C1 segment of cervical spinal cord (tissue), 14 donors: ENCODE measurements at regions not wholly inside any gene's neighbourhood (a gene's known extent, or its start where the extent isn't known, plus 50 kb on each side); places are given as distances from the start of the nearest gene placed in this dataset.
A peak's percentile ranks its signal among the peaks of the same experiment; 100 is the strongest.

Experiments used
- DNase-seq, 14 donors: peaks; one replicate each; lab custom pipeline; 2025; lab: John Stamatoyannopoulos, UW

GRCh38 chr5:56489272-56489671 lies 256.1 kb upstream of the ANKRD55 start:
- no peak for DNase-seq

DNA sequence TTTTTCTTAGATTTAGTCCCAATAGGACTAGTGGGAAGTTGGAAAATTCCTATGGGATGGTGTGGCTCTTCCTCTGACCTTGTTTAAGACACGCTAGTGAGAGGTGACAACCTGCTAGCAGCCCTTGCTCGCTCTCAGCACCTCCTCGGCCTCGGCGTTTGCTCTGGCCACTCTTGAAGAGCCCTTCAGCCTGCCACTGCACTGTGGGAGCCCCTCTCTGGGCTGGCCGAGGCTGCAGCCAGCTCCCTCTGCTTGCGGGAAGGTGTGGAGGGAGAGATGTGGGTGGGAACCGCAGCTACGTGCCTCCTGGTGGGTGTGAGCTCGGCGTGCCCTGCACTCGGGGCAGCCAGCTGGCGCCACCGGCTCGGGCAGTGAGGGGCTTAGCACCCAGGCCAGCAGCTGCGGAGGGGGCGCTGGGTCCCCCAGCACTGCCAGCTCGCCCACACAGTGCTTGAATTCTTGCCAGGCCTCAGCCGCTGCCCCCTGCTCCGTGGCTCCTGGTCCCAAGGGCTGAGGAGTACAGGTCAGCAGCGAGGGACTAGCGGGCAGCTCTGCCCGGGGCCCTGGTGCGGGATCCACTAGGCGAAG lies 254.5 kb upstream of the ANKRD55 start:
- DNase-seq = no peak

GRCh38 chr5:56482363-56482762 lies 249.2 kb upstream of the ANKRD55 start:
- DNase-seq = peak in 1 of 14 donors; percentile 22

DNA sequence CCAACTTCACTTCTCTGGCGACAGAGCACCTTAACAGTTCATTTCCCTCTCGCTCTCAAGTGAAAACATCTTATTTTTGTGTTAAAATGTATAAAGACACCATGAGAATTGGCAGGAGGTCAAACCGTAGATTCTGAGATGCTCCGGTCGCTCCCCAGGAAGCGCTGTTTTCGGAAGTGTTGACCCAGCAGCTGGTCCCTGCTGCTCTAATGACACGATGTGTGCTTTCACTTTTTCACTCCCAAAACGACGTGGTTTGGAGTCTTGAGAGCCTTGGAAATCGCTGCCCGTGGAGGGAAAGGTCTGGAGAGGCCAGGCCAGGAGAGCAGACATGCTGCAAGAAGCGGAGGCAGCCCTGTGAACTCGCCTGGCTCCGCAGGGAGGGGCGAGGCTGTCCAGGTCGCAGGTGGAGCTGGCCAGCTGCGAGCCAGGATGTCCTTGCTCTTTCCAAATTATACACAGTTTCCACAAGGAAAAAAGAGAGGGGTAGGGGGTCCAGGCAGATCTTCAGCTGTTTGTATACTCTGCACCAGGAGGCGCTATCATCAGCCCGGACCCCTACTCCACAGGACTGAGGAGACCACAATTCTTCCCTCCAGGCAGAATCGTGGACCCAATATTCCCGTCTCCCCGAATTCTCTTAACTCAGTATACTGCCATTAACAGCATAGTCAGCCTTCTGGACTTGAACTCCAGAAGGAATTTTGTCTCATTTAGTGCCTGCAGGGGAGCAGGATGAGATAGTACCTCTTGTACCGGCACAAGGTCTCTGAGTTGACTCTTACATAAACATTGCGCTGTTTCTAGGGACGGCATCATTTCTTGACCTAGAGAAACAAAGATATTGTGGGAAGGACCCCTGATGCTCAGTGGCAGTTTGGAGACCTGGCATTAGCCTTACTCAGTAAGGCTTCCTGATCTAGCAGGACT lies 248.6 kb upstream of the ANKRD55 start:
- peak in 12 of 14 donors; percentile 17 to 63 (median 44) for DNase-seq

DNA sequence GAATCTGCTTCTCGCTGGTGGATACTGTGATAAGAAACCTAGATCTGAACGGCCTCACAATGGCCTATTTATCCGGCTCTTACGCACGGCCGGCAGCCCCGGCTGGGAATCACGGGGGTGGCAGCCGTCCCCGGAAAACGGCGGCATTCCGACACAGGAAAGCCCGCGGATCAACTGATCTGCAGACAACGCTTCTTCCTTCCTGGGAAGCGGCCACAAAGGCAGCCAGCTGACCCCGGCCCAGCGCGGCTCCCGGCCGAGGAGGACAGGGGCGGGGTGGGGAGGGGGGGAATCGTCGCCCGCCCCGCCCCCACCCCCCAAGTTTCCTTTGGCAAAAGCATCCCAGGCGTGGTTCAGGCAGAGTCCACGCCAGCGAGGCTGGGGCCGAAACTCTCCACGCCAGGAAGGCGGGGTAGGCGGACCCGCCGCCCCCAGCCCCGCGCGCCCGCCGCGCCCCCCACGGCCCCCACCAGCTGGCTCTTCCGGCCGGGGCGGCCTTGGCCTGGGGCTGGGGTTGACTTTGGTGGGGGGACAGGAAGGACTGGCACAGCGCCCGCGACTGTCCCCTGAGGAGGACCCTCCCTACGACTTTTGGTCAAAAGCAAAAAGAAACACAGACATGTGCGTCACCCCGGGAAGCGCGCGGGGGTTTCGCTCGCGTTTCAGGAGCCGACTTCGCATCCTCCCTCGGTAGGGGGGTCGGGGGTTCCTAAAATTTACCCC lies 247.7 kb upstream of the ANKRD55 start:
- peak; percentile 15 to 82 (median 72) for DNase-seq

DNA sequence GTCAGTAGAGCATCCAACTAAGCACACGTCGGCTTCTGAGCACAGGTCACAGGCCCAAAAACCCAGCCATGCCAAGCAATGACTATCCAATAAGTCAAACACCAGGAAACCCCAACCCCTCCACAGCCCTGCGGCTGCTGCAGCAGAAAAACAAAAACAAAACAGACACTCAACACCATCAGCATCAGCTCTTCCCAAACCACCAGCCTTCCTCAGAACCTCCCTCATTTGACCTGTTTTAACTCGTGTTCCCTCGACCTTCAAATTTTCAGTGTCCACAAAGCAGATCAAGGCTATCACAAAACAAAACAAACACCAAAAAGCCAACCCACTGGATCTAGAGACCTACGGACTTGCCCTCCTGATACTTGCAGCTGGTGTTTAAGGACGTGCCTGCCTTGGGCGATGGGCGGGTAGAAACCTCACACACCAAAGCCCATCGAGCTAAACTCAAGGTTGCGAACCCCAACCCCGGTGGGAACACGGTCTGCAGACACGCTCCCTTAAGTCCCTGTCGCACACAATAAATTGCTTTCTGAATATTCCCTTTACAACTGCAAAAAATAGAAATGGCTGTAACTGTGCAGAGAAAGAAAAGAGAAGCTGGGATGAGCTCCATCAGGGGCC lies 247.1 kb upstream of the ANKRD55 start:
- peak in 5 of 14 donors; percentile 25 to 67 (median 63) for DNase-seq

DNA sequence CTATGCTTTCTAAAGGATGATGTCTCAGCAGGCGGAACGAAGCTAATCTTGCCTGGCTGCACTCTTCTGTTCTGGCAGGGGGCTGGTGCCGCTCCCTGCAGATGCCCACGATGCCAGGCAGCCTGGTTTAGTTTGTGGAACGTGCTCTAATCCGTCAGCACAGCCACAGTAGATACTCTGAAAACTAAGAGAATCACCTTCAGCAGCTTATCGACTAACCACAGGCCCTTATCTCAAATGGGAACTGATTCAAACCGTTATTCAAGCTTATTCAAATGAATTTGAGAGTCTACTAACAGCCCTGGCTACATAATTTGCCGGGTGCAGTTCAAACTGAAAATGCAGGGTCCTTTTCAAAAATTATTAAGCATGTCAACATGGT lies 246.6 kb upstream of the ANKRD55 start:
- DNase-seq = peak in 6 of 14 donors; percentile 18 to 77 (median 25)

DNA sequence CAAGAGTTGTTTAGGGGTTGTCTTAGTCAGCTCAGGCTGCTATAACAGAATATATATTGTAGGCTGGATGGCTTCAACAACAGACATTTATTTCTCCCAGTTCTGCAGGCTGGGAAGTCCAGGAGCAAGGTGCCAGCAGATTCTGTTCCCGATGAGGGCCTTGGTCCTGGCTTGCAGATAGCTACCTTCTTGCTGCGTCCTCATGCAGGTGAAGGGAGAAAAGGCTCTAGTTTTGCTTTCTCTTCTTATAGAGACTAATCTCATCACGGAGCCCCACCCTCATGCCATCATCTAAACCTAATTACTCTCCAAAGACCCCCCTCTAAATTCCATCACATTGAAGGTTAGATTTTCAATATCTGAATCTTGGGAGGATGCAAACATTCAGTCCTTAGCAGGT lies 246.0 kb upstream of the ANKRD55 start:
- DNase-seq = peak in 1 of 14 donors; percentile 68

DNA sequence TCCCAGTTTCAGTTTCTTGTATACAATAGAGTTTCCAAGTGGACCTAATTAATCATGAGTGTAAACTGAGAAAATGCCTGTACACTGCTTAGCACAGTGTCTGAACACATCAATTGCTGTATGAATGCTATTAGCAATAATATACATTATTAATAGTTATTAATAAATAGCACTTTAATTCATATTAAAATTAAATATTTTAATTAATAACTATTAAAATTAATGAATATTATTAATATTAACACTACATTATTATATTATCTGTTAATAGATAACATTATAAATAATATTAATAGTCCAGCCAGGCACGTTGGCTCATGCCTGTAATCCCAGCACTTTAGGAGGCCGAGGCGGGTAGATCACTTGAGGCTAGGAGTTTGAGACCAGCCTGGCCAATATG lies 244.9 kb upstream of the ANKRD55 start:
- no peak for DNase-seq

DNA sequence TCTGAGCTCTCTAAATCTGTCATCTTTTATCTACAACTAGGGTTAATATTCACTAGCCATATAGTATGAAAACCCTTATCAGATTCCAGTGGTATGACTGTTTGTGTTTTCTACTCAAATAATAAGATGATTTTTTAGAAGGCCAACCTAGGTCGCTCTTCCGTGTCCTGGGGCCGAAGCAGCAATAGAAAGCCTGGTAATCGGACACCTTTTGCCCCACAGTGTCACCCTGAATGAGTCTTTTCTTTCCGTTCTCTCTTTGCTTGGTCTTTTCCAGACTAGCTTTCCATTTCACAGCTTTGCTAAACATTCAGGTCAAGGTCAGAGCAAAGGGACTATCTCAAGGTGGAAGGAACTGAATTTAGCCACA lies 243.3 kb upstream of the ANKRD55 start:
- DNase-seq = no peak

GRCh38 chr5:56475689-56476486 lies 242.8 kb upstream of the ANKRD55 start:
- no peak for DNase-seq

DNA sequence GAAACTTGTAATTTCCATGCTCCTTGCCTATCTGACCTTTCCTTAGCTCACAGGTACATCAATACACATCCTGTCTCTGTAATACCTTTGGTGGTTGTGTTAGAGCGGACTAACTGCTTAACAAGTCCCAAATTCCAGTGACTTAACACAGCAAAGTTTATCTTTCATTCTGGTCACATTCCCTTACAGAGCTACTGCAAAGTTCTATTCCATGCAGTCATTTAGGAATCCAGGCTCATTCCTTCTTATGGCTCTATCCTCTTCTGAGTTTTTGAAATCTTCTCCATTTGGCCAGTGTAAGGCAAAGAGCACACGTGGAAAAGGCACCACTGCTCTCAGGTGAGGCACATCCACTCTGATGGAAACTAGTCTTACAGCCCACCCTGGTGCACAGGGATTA lies 238.6 kb upstream of the ANKRD55 start:
- DNase-seq = no peak

DNA sequence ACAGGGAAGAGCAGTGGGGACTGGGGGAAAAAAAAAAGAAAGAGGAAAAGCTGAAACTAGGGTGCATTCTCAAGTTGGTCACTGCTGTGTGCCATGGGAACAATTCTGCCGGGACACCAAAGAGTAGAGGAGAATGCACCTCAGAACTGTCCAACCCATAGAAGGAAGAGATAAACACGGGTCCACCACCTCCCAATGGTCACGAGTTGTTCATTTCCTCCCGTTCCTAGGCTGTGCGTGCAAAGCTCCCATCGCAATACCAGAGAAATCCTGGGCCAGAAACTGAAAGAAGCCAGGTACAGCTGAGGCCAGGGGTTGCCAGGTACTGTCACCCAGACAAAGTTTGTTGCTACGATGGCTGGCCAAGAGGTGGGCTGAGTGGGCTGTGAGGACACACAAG lies 236.9 kb upstream of the ANKRD55 start:
- no peak for DNase-seq

- no peak for DNase-seq
Observed at GRCh38 chr5:56468277-56468676, 235.1 kb upstream of the ANKRD55 start.

- DNase-seq = no peak
Observed at GRCh38 chr5:56467176-56467717, 234.1 kb upstream of the ANKRD55 start.

GRCh38 chr5:56466136-56466816 lies 233.1 kb upstream of the ANKRD55 start:
- no peak for DNase-seq

- DNase-seq = no peak
Observed at GRCh38 chr5:56465769-56466135, 232.6 kb upstream of the ANKRD55 start.

DNA sequence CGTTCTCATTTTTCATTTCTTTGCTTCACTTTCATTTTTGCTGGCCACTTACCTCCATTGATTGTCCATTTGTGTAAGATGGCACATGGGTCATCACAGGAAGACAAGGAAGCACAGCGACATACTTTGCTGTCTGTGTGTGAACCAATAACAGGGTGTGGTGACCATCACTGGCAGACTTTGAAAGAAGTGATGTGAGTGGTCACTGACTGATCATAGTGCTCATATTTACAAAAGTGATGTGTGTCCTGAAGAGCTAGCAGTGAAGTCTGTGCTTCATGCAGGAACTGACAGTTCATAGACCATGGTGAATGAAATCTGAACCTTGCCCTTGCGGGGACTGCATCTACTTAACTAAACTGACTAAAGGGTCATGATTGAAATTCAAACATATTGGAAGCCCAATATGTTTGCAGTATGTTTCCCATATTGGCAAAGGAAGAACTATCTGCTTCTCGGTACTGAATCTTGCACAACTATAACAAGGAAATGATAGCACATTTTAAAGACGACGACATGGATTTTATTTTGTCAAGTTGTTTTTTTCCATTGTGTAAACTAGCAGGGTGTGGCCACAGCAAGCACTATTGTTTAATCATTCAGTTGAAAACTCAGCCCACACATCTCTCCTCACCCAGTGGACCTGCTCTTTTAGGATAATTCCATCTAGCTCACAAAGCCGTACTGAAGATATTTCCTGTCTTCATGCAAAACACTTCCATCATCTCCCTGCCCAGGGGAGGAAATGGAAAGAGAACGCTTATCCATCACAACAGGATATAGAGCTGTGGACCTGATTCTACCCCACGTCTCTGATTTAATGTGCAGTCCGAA lies 232.0 kb upstream of the ANKRD55 start:
- DNase-seq = no peak

GRCh38 chr5:56463944-56464571 lies 230.9 kb upstream of the ANKRD55 start:
- DNase-seq = no peak
